Effector memory CD8-positive, alpha-beta T cell (primary cell): ENCODE measurements at regions not wholly inside any gene's neighbourhood (a gene's known extent, or its start where the extent isn't known, plus 50 kb on each side); places are given as distances from the start of the nearest gene placed in this dataset.

Experiments used
- ATAC-seq: fragments of 150-1000 bp; cut with Tn5 transposase; replicated peaks from 2 replicates; pipeline ENCODE4 v1.10.0; 2021; ENCODE audit warnings: mild to moderate bottlenecking, moderate library complexity
- DNase-seq, 3 experiments: peaks; one replicate each; pipeline ENCODE4 v3.0.0; 2021
- H3K27ac Mint-ChIP-seq, 2 donors: one replicate each; pipeline ENCODE4 v1.8.0; 2022; ENCODE audit warnings: mild to moderate bottlenecking in 2 of 2, mixed read lengths in 2 of 2, moderate library complexity in 2 of 2
- H3K27me3 Mint-ChIP-seq, 2 donors: one replicate each; pipeline ENCODE4 v1.8.0; 2022; ENCODE audit warnings: mixed read lengths in 2 of 2
- H3K36me3 Mint-ChIP-seq: one replicate; pipeline ENCODE4 v1.8.0; 2022; ENCODE audit warnings: mild to moderate bottlenecking, moderate library complexity, mixed read lengths; ENCODE audit not compliant: insufficient read depth
- H3K4me1 Mint-ChIP-seq, 2 donors: one replicate each; pipeline ENCODE4 v1.8.0; 2022; ENCODE audit warnings: low read depth in 2 of 2, mixed read lengths in 2 of 2
- H3K4me3 Mint-ChIP-seq, 2 donors: one replicate each; pipeline ENCODE4 v1.8.0; 2022; ENCODE audit warnings: mild to moderate bottlenecking in 2 of 2, mixed read lengths in 2 of 2, moderate library complexity in 2 of 2
- H3K9me3 Mint-ChIP-seq, 2 donors: one replicate each; pipeline ENCODE4 v1.8.0; 2022; ENCODE audit warnings: mixed read lengths in 2 of 2

- Mint-ChIP-seq H3K27me3 (no peaks in the 10 kb centered on the region), H3K4me3 (no peak overlapping the region), H3K4me1 (peaks cover 0 to 5% of the 10 kb centered on the region in 2 donors), H3K27ac (peak overlapping the region in 1 of 2 donors; percentile 47), H3K9me3 (peaks cover 0 to 2% of the 10 kb centered on the region in 2 donors), H3K36me3 (peaks cover 4% of the 10 kb centered on the region)
- ATAC-seq (no peak), DNase-seq (no peak)
Observed at GRCh38 chr12:92259696-92260251, 114.1 kb upstream of the BTG1 start.

GRCh38 chr12:92259291-92259690, 113.6 kb upstream of the BTG1 start:
- Mint-ChIP-seq H3K4me1 (peaks cover 0 to 5% of the 10 kb centered on the region in 2 donors), H3K9me3 (peaks cover 0 to 2% of the 10 kb centered on the region in 2 donors), H3K27me3 (no peaks in the 10 kb centered on the region), H3K4me3 (no peak overlapping the region), H3K36me3 (peaks cover 4% of the 10 kb centered on the region), H3K27ac (peak overlapping the region in 1 of 2 donors; percentile 47)
- ATAC-seq (no peak), DNase-seq (no peak)

DNA sequence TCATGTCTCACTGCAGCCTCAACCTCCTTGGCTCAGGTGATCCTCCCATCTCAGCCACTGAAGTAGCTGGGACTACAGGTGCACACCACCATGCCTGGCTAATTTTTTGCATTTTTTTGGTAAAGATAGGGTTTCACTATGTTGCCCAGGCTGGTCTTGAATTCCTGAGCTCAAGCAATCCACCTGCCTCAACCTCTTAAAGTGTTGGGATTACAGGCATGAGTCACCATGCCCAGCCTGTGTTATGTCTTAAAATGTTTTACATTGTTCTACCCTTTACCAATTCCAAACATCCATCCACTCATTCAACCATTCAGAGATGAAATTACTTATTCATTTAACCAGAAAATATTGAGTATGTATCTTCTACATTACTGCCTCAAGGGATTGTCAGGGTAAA, 111.6 kb upstream of the BTG1 start:
- ATAC-seq (no peak), DNase-seq (no peak)
- H3K4me1 Mint-ChIP-seq = peaks cover 0 to 5% of the 10 kb centered on the region in 2 donors
- H3K36me3 Mint-ChIP-seq = peaks cover 4% of the 10 kb centered on the region
- H3K9me3 Mint-ChIP-seq = peaks cover 0 to 2% of the 10 kb centered on the region in 2 donors
- no peak overlapping the region for H3K27ac Mint-ChIP-seq
- H3K4me3 Mint-ChIP-seq = no peak overlapping the region
- no peaks in the 10 kb centered on the region for H3K27me3 Mint-ChIP-seq

DNA sequence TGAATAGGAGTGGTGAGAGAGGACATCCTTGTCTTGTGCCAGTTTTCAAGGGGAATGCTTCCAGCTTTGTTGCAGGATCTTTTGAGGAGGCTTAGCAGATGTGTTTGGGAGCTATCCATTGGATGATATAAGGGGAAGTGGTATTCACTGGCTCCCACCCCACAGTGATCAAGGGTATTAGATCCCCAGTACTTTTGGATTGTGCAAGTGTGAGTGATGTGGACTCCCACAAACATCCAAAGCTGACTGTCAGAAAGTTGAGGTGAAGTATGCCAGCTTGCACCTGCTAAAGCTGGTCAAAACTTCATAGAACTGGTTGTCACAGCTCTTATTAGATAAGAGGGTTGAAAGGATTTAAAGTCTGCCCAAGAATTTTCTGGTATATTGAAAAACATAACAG, 110.1 kb upstream of the BTG1 start:
- no peaks in the 10 kb centered on the region for H3K27me3 Mint-ChIP-seq
- DNase-seq = no peak
- H3K27ac Mint-ChIP-seq = no peak overlapping the region
- H3K4me3 Mint-ChIP-seq = no peak overlapping the region
- H3K4me1 Mint-ChIP-seq = peaks cover 0 to 5% of the 10 kb centered on the region in 2 donors
- peaks cover 4% of the 10 kb centered on the region for H3K36me3 Mint-ChIP-seq
- peaks cover 0 to 2% of the 10 kb centered on the region in 2 donors for H3K9me3 Mint-ChIP-seq
- ATAC-seq = no peak

DNA sequence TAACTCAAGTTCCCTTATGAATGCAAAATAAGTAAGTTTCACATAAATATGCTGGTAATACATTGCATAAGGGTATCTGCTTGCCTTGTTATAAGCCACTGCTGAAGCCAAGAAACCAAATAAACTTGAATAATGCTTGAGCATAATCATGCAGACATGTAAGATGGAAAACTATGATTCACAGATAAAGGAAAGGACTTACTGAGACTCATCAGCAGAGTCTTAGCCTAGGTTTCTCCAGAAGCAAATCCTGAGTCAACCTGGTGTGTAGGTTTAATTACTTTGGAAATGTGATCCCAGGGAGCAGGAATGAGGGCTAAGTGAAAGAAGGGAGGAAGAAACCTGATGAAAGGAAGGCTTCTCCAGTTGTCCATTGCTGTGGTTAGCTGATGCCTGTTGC, 107.7 kb upstream of the BTG1 start:
- H3K27ac Mint-ChIP-seq = no peak overlapping the region
- H3K36me3 Mint-ChIP-seq = no peaks in the 10 kb centered on the region
- no peaks in the 10 kb centered on the region for H3K27me3 Mint-ChIP-seq
- no peak overlapping the region for H3K4me3 Mint-ChIP-seq
- ATAC-seq (no peak), DNase-seq (no peak)
- H3K9me3 Mint-ChIP-seq = peaks cover 0 to 2% of the 10 kb centered on the region in 2 donors
- H3K4me1 Mint-ChIP-seq = peaks cover 0 to 5% of the 10 kb centered on the region in 2 donors

DNA sequence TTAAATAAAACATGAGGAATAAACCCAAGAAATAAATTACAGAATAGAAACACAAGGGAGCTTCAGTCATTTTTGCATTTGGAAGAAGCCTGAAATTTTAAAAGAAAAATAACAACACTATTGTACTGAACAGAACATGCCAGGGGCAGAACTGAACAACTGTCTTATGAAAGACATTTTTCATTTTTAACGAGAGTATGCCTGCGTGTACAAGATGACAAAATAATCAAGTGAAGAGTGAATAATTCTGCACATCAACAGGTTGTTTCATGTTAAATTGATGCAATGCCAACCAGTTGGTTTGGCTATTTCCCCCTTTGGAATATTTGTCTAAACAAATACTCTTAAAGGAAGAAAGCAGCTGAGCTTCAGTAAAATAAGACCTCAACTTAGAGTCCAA, 103.3 kb upstream of the BTG1 start:
- peaks cover 0 to under 1% of the 10 kb centered on the region in 2 donors for H3K4me1 Mint-ChIP-seq
- H3K36me3 Mint-ChIP-seq = no peaks in the 10 kb centered on the region
- no peak for DNase-seq
- no peaks in the 10 kb centered on the region for H3K27me3 Mint-ChIP-seq
- H3K27ac Mint-ChIP-seq = no peak overlapping the region
- no peak overlapping the region for H3K4me3 Mint-ChIP-seq
- H3K9me3 Mint-ChIP-seq = no peaks in the 10 kb centered on the region
- ATAC-seq = no peak

GRCh38 chr12:92244036-92244435, 98.4 kb upstream of the BTG1 start:
- Mint-ChIP-seq H3K4me3 (no peak overlapping the region), H3K27me3 (no peaks in the 10 kb centered on the region), H3K4me1 (peaks cover 0 to 5% of the 10 kb centered on the region in 2 donors), H3K27ac (no peak overlapping the region), H3K9me3 (no peaks in the 10 kb centered on the region), H3K36me3 (no peaks in the 10 kb centered on the region)
- no peak for DNase-seq
- ATAC-seq = no peak

- H3K9me3 Mint-ChIP-seq = no peaks in the 10 kb centered on the region
- peaks cover 0 to 5% of the 10 kb centered on the region in 2 donors for H3K4me1 Mint-ChIP-seq
- H3K4me3 Mint-ChIP-seq = no peak overlapping the region
- ATAC-seq = no peak
- no peak overlapping the region for H3K27ac Mint-ChIP-seq
- H3K36me3 Mint-ChIP-seq = no peaks in the 10 kb centered on the region
- DNase-seq = no peak
- no peaks in the 10 kb centered on the region for H3K27me3 Mint-ChIP-seq
Observed at GRCh38 chr12:92242907-92243306, 97.3 kb upstream of the BTG1 start.

GRCh38 chr12:92237762-92238523, 92.3 kb upstream of the BTG1 start:
- Mint-ChIP-seq H3K4me3 (no peak overlapping the region), H3K36me3 (no peaks in the 10 kb centered on the region), H3K9me3 (no peaks in the 10 kb centered on the region), H3K27ac (peak overlapping the region in 1 of 2 donors; percentile 31), H3K4me1 (peaks cover 0 to 6% of the 10 kb centered on the region in 2 donors), H3K27me3 (no peaks in the 10 kb centered on the region)
- ATAC-seq = no peak
- DNase-seq = no peak

DNA sequence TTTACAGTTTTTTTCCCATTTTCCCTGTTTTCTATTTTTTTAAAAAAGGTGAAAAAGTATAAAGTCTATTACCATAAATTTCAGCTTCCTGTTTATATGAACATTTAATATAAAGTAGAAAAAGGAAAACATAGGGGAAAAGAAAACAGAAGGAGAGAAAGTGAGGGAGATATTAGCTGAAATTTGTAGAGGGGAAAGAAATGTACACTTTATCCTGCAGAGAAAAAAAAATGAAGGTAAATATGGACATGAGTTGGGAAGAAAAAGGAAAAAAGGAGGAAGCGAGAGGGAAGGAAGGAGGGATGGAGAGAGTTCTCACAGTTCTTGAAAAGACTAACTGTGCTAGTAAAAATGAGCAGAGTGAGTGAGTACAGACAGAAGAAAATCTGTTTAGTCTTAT, 91.6 kb upstream of the BTG1 start:
- DNase-seq (no peak), ATAC-seq (no peak)
- peak overlapping the region in 1 of 2 donors; percentile 31 for H3K27ac Mint-ChIP-seq
- peaks cover 0 to 6% of the 10 kb centered on the region in 2 donors for H3K4me1 Mint-ChIP-seq
- H3K9me3 Mint-ChIP-seq = no peaks in the 10 kb centered on the region
- H3K36me3 Mint-ChIP-seq = no peaks in the 10 kb centered on the region
- no peaks in the 10 kb centered on the region for H3K27me3 Mint-ChIP-seq
- H3K4me3 Mint-ChIP-seq = no peak overlapping the region

GRCh38 chr12:92235703-92236472, 90.2 kb upstream of the BTG1 start:
- Mint-ChIP-seq H3K4me1 (peaks cover 0 to 6% of the 10 kb centered on the region in 2 donors), H3K36me3 (no peaks in the 10 kb centered on the region), H3K4me3 (no peak overlapping the region), H3K27me3 (no peaks in the 10 kb centered on the region), H3K9me3 (no peaks in the 10 kb centered on the region), H3K27ac (peak overlapping the region in 1 of 2 donors; percentile 9)
- no peak for DNase-seq
- no peak for ATAC-seq

GRCh38 chr12:92234533-92234932, 88.9 kb upstream of the BTG1 start:
- no peaks in the 10 kb centered on the region for H3K27me3 Mint-ChIP-seq
- DNase-seq = no peak
- no peaks in the 10 kb centered on the region for H3K36me3 Mint-ChIP-seq
- H3K4me3 Mint-ChIP-seq = no peak overlapping the region
- peaks cover 0 to 6% of the 10 kb centered on the region in 2 donors for H3K4me1 Mint-ChIP-seq
- no peak for ATAC-seq
- H3K9me3 Mint-ChIP-seq = no peaks in the 10 kb centered on the region
- H3K27ac Mint-ChIP-seq = no peak overlapping the region

GRCh38 chr12:92233346-92234015, 87.8 kb upstream of the BTG1 start:
- ATAC-seq (no peak), DNase-seq (no peak)
- no peak overlapping the region for H3K27ac Mint-ChIP-seq
- H3K9me3 Mint-ChIP-seq = no peaks in the 10 kb centered on the region
- H3K4me3 Mint-ChIP-seq = no peak overlapping the region
- peaks cover 0 to 6% of the 10 kb centered on the region in 2 donors for H3K4me1 Mint-ChIP-seq
- H3K36me3 Mint-ChIP-seq = no peaks in the 10 kb centered on the region
- H3K27me3 Mint-ChIP-seq = no peaks in the 10 kb centered on the region
